HG03103 (cell line): ENCODE measurements at regions not wholly inside any gene's neighbourhood (a gene's known extent, or its start where the extent isn't known, plus 50 kb on each side); places are given as distances from the start of the nearest gene placed in this dataset.
"Not testable (repeated sequence)": the region's sequence is repeated elsewhere in the genome, so short reads cannot be mapped to it uniquely, and the experiment has no call there.

ENCODE experiments used
- ATAC-seq: cut with Tn5 transposase; IDR thresholded peaks from one replicate; pipeline ENCODE4 v1.9.1; 2021; ENCODE audit warnings: low read depth; ENCODE audit not compliant: unreplicated experiment

- no peak for ATAC-seq
These were observed 639.7 kb downstream of the STK39 start for GRCh38 chr2:167607731-167608130.

- ATAC-seq, result no peak
These were observed 640.2 kb downstream of the STK39 start for GRCh38 chr2:167607211-167607610.

GRCh38 chr2:167602122-167602521 is 645.3 kb downstream of the STK39 start:
- no peak for ATAC-seq

GRCh38 chr2:167599219-167599618 is 648.2 kb downstream of the STK39 start:
- ATAC-seq, result no peak

GRCh38 chr2:167595839-167596471 is 651.4 kb downstream of the STK39 start:
- ATAC-seq, result peak; percentile 84

GRCh38 chr2:167595021-167595420 is 652.4 kb downstream of the STK39 start:
- no peak for ATAC-seq

GRCh38 chr2:167592441-167592840 is 655.0 kb downstream of the STK39 start:
- ATAC-seq, result no peak

- ATAC-seq, result no peak
These were observed 664.8 kb downstream of the STK39 start for GRCh38 chr2:167582619-167583018.

- ATAC-seq, result no peak
These were observed 665.3 kb downstream of the STK39 start for GRCh38 chr2:167581961-167582574.

GRCh38 chr2:167579826-167580225 is 667.6 kb downstream of the STK39 start:
- no peak for ATAC-seq

GRCh38 chr2:167575276-167575675 is 672.1 kb downstream of the STK39 start:
- ATAC-seq, result no peak

GRCh38 chr2:167572883-167573619 is 674.3 kb downstream of the STK39 start:
- no peak for ATAC-seq

GRCh38 chr2:167570370-167570769 is 677.0 kb downstream of the STK39 start:
- ATAC-seq, result no peak

- not testable (repeated sequence) for ATAC-seq
These were observed 675.8 kb downstream of the XIRP2 start for GRCh38 chr2:167563885-167564619.

- not testable (repeated sequence) for ATAC-seq
These were observed 670.2 kb downstream of the XIRP2 start for GRCh38 chr2:167558272-167558991.

GRCh38 chr2:167555098-167555720 is 666.9 kb downstream of the XIRP2 start:
- no peak for ATAC-seq

- ATAC-seq, result no peak
These were observed 665.4 kb downstream of the XIRP2 start for GRCh38 chr2:167553635-167554034.

GRCh38 chr2:167551416-167551815 is 663.1 kb downstream of the XIRP2 start:
- no peak for ATAC-seq

- no peak for ATAC-seq
These were observed 662.2 kb downstream of the XIRP2 start for GRCh38 chr2:167550448-167550847.

GRCh38 chr2:167548396-167548795 is 660.1 kb downstream of the XIRP2 start:
- no peak for ATAC-seq
